ENCODE measurements at regions not wholly inside any gene's neighbourhood (a gene's known extent, or its start where the extent isn't known, plus 50 kb on each side); places are given as distances from the start of the nearest gene placed in this dataset.

GRCh38 chr9:14522627-14523379 is 170.4 kb downstream of the ZDHHC21 start:
- no peak for DNase-seq (ENCODE audit: low read depth, low spot score)
- no peak overlapping the region for H3K4me3 ChIP-seq (ENCODE audit: low read length)

- no peak overlapping the region for H3K4me3 ChIP-seq (ENCODE audit: low read length)
- no peak for DNase-seq (ENCODE audit: low read depth, low spot score)
Observed at GRCh38 chr9:14520341-14520740, 172.9 kb downstream of the ZDHHC21 start.

- no peak for DNase-seq (ENCODE audit: low read depth, low spot score)
- no peak overlapping the region for H3K4me3 ChIP-seq (ENCODE audit: low read length)
Observed at GRCh38 chr9:14517154-14517906, 175.9 kb downstream of the ZDHHC21 start.

- DNase-seq (ENCODE audit: low read depth, low spot score) = no peak
- H3K4me3 ChIP-seq (ENCODE audit: low read length) = no peak overlapping the region
Observed at GRCh38 chr9:14516656-14517055, 176.6 kb downstream of the ZDHHC21 start.

GRCh38 chr9:14515571-14516198 is 177.5 kb downstream of the ZDHHC21 start:
- DNase-seq (ENCODE audit: low read depth, low spot score) = no peak

GRCh38 chr9:14515049-14515448 is 178.2 kb downstream of the ZDHHC21 start:
- DNase-seq (ENCODE audit: low read depth, low spot score) = no peak
- H3K4me3 ChIP-seq (ENCODE audit: low read length) = no peak overlapping the region

More at GRCh38 chr9:14515571-14516198, 177.5 kb downstream of the ZDHHC21 start:
- no peak overlapping the region for H3K4me3 ChIP-seq (ENCODE audit: low read length)

- DNase-seq (ENCODE audit: low read depth, low spot score) = no peak
- no peak overlapping the region for H3K4me3 ChIP-seq (ENCODE audit: low read length)
Observed at GRCh38 chr9:14512942-14513341, 180.3 kb downstream of the ZDHHC21 start.

- no peak for DNase-seq (ENCODE audit: low read depth, low spot score)
- H3K4me3 ChIP-seq (ENCODE audit: low read length) = no peak overlapping the region
Observed at GRCh38 chr9:14511452-14511851, 181.8 kb downstream of the ZDHHC21 start.

GRCh38 chr9:14508884-14509283 is 184.3 kb downstream of the ZDHHC21 start:
- no peak overlapping the region for H3K4me3 ChIP-seq (ENCODE audit: low read length)
- DNase-seq (ENCODE audit: low read depth, low spot score) = no peak

GRCh38 chr9:14501366-14501765 is 187.4 kb upstream of the NFIB start:
- no peak for DNase-seq (ENCODE audit: low read depth, low spot score)
- H3K4me3 ChIP-seq (ENCODE audit: low read length) = no peak overlapping the region

- H3K4me3 ChIP-seq (ENCODE audit: low read length) = no peak overlapping the region
- no peak for DNase-seq (ENCODE audit: low read depth, low spot score)
Observed at GRCh38 chr9:14500705-14501104, 186.8 kb upstream of the NFIB start.

GRCh38 chr9:14499976-14500375 is 186.0 kb upstream of the NFIB start:
- no peak for DNase-seq (ENCODE audit: low read depth, low spot score)
- H3K4me3 ChIP-seq (ENCODE audit: low read length) = no peak overlapping the region

- no peak overlapping the region for H3K4me3 ChIP-seq (ENCODE audit: low read length)
- no peak for DNase-seq (ENCODE audit: low read depth, low spot score)
Observed at GRCh38 chr9:14498824-14499223, 184.9 kb upstream of the NFIB start.

GRCh38 chr9:14497476-14497875 is 183.5 kb upstream of the NFIB start:
- DNase-seq (ENCODE audit: low read depth, low spot score) = no peak
- no peak overlapping the region for H3K4me3 ChIP-seq (ENCODE audit: low read length)

GRCh38 chr9:14488421-14489190 is 174.7 kb upstream of the NFIB start:
- no peak overlapping the region for H3K4me3 ChIP-seq (ENCODE audit: low read length)
- DNase-seq (ENCODE audit: low read depth, low spot score) = no peak

- H3K4me3 ChIP-seq (ENCODE audit: low read length) = no peak overlapping the region
- DNase-seq (ENCODE audit: low read depth, low spot score) = no peak
Observed at GRCh38 chr9:14487547-14488185, 173.7 kb upstream of the NFIB start.

GRCh38 chr9:14485366-14485765 is 171.4 kb upstream of the NFIB start:
- H3K4me3 ChIP-seq (ENCODE audit: low read length) = no peak overlapping the region
- DNase-seq (ENCODE audit: low read depth, low spot score) = no peak

GRCh38 chr9:14482856-14483255 is 168.9 kb upstream of the NFIB start:
- DNase-seq (ENCODE audit: low read depth, low spot score) = no peak
- no peak overlapping the region for H3K4me3 ChIP-seq (ENCODE audit: low read length)

- no peak for DNase-seq (ENCODE audit: low read depth, low spot score)
- no peak overlapping the region for H3K4me3 ChIP-seq (ENCODE audit: low read length)
Observed at GRCh38 chr9:14480526-14480925, 166.6 kb upstream of the NFIB start.

Measured in Jurkat, Clone E6-1 (cell line).